IPS DF 4.7 (cell line): ENCODE measurements at regions not wholly inside any gene's neighbourhood (a gene's known extent, or its start where the extent isn't known, plus 50 kb on each side); places are given as distances from the start of the nearest gene placed in this dataset.

ENCODE experiments used
- DNase-seq: peaks from one replicate; pipeline ENCODE4 v3.0.0-alpha.2; 2013; ENCODE audit warnings: low spot score; ENCODE audit errors: extremely low read depth

DNA sequence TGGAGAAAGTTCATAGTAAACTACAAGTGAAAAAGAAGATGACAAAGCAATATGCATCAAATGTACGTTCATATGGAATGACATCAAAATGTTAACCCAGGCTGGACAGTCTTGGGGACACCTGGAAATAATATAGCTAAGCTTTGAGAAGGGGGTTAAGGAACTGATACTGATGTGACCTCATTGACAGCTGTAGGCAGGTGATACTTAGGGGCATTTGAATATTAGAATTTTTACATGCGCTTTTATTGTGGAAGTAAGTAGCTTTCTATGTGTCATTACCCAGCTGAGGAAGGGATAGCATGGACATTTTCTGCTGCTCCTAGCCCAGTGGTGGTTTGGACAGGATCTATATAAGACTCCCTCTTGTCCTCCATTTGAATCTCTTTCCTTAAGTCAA is 299.7 kb downstream of the CWC27 start:
- DNase-seq: no peak

DNA sequence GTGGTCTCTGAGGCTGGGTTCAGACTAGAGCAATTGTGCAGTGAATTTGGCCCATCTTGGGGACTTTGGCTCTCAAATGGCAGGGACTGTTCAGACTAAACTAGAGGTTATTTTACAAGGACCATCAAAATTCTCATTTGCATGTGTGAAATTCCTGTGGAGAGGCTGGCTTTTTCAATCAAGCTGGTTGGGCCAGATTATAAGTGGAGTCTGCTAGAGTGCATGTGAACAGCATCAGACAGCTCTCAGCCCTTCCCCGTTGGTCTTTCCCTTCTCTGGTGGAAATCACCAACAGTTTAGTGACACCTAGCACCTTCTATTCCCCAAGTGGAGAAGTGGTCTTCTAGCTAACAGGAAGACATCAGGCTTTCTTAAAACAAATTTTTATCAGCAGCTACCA is 301.3 kb downstream of the CWC27 start:
- no peak for DNase-seq

DNA sequence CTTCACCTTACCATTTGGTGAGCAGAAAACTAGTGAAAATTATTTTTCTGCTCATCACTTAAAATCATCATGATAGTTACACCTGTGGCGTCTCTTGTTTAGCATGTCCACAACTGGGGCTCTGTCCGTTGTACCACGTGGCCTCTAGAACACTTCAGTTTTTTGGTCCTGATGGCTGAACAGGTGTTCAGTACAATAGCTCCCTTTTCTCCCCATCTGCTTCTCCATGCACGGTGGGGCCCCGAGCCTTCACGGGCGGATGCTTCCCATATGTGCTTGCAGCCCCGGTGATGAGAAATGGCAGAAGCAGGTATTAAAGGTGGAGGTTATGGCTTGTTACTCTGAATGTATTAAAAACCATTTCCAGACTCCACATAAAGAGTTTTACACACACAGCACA is 304.1 kb downstream of the CWC27 start:
- no peak for DNase-seq

DNA sequence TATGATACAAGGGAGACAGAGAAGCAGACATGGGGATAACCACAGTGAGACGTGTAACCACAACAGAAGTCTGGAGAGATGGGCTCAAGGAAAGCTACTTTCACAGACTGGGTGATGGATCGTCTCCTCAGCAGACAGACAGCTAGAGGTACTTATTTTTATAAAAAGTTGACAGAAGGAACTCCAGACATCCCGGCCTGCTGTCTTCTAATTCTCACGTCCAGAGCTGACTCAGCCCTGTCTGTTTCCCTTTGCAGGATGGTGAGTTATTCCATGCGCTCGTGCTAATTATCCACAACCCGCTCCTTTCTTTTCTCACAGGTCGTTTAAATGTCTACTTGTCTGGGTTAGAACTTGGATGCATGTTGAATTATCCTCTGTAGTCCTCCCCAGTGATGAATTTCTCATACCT is 304.5 kb downstream of the CWC27 start:
- DNase-seq: no peak

- no peak for DNase-seq
Measured at GRCh38 chr5:65075623-65076250, 307.0 kb downstream of the CWC27 start.

DNA sequence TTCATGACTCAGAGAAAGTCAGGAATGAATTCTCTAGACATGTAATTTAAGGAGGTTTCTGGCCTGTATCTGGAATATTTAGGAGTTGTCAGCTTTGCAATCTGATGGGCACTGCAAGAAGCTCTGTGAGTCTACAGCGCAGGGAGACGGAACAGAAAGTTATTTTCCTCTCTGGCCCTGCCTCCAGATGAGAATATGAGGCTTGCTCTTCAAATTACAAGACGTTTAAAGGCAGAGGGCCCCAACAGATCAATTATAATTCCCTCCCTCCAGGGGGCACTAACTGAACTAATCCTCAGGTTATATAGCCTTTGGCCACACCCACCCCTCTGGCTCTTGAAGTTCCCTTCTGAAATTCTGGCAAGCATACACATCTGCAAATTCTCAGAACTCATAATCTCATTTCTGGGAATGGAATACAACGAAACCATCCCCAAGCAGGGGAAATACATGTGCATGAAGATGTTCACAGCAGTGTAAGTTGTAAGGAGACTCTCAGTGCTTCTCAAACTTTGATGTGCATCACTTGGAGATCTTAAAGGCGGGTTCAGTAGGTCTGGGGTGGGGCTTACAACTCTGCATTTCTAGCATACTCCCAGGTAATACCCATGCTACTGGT is 307.6 kb downstream of the CWC27 start:
- peak; percentile 56 for DNase-seq

DNA sequence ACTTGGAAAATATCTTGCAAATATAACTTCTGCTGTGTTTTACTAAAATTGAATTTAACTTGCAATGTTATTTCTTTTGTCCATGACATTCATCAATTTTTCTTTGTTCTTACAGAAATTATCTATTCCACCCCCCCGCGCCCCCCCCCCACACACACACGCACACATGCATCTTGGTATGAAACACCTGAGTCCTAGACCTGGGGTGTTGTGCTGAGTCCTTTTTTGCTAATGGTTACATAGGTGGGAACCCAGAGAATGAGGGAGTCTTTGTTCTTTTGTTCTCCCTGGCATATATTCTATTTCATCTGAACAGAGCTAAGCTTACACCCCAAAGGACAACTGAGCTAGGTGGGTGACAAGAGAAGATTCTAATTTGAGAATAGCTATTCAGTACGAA is 308.9 kb downstream of the CWC27 start:
- DNase-seq: no peak

- DNase-seq: no peak
Measured at GRCh38 chr5:65078331-65078730, 309.6 kb downstream of the CWC27 start.

- DNase-seq: no peak
Measured at GRCh38 chr5:65081071-65081470, 312.3 kb downstream of the CWC27 start.

DNA sequence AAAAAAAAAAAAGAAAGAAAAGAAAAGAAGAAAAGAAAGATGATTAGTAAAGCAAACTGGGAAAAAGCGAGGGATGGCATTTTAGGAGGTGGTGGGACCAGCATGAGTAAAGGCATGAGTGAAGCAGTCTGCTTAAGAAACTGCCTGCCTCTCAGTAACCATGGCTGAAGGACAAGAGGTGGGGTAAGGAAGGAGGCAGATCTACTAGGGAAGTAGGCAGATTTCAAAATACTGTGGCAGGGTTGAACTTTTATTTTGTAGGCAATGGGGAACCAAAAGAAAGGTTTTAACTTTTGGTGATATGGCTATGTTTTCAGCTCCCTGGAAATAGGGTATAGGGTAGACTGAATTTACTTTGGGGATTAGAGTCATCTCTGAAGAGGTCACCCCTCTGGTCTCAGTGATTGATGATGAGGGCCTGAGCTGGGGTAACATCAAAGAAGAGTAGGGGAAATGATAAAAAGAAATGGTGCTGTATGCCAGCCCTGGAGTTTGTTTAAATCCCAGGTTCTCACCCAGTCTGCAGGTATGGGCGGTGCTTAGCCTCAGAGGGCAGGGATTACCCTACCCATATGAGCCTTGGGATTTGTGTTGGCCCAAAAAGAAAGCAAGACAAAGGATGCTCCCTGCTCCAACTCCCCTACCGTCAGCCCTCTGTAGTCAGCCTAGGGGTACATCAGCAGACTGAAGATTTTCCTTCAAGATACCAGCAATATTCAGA is 316.2 kb downstream of the CWC27 start:
- no peak for DNase-seq

DNA sequence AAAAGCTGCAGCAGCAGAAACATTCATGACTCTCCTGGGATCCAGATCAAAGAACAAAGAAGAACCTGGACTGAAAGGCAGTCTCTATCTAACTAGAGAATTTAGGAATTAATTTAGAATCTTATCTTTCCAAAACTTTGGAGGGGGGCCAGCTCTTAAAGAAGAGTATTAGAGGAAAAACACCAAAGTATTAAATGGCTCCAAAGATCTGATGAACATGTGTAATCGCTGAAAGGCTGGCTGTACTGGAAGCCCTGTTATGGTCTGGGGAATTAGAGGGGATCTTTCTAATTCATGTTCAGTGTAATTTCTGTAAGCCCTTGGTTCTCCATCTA is 316.8 kb downstream of the CWC27 start:
- no peak for DNase-seq

GRCh38 chr5:65086234-65086890 is 317.6 kb downstream of the CWC27 start:
- DNase-seq: no peak

DNA sequence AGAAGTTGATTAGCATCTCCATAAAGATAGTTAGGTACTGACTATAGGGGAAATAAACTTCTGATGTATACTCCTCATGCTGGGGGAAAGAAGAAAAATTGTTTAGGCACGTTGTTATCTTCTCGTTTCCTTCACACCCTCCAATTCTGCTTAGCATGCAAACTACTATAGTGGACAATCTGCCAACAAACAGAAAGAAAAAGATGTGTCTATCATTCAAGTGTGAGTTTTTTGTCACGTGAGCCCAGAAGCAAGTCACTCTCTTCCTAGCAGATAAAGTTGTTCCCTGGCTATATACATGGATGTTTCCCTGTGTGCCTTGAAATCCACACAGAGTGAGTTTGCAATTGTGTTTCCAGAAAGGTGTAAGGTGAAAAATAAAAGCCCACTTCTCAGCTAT is 318.4 kb downstream of the CWC27 start:
- DNase-seq: no peak

DNA sequence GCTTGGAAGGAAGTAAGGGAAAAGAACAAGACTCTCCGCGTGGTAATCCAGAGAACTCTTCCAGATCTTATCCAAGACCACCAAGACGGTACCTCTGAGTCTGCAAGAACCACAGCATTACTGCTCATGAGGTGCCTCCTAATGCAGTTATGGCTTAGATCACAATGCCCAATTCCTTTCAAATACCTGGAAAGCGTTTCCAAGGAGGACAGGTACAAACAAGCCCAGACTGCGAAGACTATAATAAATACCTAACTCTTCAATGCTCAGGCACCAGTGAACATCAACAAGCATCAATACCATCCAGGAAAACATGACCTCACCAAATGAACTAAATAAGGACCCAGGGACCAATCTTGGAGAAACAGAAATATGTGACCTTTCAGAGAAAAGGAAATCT is 325.5 kb downstream of the CWC27 start:
- no peak for DNase-seq

DNA sequence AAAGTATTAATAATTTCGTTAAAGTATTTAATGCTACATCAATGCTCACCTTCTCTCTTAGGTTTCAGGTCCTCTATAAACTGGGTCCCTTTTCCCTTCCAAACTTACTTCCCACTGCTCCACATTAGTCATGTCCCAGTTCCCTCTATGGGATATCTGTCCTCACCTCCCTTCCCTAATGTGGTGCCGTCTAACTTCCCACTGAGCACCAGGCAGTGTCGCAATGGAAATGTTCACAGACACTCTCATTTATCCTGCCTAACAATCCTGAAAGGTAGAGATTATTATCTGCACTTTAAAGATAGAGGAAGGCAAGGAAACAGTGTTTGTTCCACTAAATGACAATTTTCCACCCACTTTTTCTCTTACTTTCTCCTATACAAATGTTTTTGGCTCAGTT is 329.7 kb downstream of the CWC27 start:
- no peak for DNase-seq
